ENCODE measurements at regions not wholly inside any gene's neighbourhood (a gene's known extent, or its start where the extent isn't known, plus 50 kb on each side); places are given as distances from the start of the nearest gene placed in this dataset.

DNA sequence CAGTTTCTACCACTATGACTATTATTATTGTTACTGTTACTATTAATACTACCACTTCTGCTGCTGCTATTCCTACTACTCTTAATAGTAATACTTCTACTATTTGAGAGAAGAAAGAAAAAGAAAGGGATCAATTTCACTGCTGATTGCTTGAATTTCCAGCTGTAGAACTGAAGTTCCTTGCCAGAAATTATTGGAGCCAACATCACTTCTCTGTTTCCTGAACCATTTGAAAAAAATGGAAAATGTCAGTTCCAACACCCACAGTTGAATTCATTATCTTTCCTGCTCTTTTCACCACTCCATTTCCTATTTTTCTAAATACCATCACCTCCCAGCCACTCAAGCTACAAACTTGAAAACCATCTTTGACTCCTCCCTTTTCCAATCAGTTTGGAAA is 54.1 kb upstream of the PIK3C2G start:
- no peak for DNase-seq (ENCODE audit: low spot score)

DNA sequence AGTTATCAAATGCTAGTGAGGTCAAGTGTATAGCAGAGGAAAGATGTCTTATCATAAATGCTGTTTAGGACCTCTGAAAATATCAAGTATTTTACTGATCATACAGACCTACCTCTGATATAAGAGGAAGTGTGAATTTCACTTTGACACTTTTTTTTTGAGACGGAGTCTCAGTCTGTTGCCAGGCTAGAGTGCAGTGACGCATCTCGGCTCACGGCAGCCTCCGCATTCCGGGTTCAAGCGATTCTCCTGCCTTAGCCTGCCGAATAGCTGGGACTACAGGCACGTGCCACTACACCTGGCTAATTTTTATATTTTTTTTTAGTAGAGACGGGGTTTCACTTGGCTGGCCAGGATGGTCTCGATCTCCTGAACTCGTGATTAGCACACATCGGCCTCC is 55.1 kb upstream of the PIK3C2G start:
- DNase-seq (ENCODE audit: low spot score) = no peak

DNA sequence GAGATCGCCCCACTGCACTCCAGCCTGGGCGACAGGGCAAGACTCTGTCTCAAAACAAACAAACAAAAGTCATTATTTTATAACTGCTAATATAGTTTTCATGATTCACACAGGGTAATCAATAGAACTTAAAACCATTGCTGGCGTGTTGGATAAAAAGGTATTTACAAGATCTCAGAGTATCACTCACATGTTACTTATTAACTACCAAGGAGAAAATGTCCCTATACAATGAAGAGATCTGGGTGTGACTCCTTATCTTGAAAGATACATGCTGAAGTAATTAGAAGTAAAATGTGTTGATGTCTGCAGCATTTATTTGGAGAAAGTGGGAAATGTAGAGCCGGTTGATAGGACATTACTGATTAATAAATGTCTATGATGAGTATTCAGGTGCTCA is 57.3 kb upstream of the PIK3C2G start:
- no peak for DNase-seq (ENCODE audit: low spot score)

DNA sequence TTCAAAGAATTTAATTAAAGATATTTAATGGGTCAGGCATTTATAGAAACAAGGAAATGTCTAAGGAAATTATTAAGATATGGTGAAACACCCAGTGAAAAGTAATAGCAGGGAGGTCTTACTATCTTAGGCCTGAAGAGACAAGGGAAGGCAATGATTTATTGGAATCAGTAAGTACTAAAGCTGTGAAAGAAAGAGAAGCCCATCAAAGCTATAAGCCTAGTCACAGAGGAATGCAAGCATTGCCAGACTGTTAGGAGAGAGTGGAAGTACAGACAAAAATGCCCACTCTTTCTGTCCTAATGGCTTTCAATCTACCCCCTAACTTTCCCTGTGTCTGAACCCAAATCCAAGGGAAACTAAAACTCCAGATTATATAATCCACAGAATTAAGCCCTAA is 69.2 kb upstream of the PIK3C2G start:
- no peak for DNase-seq (ENCODE audit: low spot score)

DNA sequence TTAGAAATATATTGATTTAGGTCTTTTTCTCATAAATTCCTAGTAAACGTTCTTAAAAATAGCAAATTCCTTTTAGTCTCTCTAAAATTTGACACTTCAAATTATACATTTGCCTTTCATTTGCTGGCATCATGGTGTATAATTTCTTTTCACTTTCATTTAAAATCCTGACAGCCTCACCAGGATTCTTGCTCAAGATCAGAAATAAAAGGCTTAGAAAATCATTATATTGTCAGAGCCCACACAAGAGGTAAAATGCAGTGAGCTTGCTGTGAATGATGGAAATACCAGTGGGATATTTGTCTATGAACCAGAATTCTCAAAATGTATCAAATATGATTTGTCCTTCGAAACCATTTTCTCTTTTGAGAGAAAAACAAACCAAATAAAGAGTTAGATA is 78.2 kb upstream of the PIK3C2G start:
- no peak for DNase-seq (ENCODE audit: low spot score)

DNA sequence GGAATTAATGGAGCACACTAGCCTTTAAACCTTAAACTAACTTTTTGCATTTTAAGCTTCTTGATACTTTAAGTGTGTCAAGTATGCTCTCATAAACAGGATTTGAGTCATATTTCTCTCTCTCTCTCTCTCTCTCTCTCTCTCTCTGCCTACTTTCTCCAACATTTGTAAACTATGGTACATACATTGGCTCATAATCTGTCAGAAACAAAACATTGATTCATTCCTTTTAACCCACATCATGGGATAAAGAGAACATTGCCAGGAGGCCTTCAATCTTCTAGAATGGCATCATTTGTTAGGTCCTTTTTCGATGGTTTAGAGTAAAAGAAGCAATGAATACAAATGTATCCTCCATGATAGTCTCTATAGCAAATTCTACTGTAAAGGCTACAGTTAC is 81.6 kb upstream of the RERGL start:
- no peak for DNase-seq (ENCODE audit: low spot score)

DNA sequence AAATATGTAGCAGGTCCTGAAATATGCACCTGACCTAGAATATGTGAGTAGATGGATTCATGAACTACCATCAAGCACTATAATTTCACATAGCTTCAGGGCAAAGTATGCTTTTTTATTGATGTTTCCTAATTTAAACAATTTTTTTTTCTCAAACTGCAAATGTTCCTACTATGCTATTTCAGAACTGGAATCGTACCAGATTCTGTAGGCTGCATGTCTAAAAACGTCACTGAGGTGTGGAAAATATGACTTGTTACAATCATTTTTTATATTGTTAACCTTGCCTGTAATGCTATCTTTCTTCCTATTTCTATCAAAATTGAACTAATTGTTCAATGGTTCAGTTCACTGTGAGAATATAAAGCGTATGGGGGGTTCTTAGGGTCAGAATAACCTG is 78.0 kb upstream of the RERGL start:
- DNase-seq (ENCODE audit: low spot score) = no peak

DNA sequence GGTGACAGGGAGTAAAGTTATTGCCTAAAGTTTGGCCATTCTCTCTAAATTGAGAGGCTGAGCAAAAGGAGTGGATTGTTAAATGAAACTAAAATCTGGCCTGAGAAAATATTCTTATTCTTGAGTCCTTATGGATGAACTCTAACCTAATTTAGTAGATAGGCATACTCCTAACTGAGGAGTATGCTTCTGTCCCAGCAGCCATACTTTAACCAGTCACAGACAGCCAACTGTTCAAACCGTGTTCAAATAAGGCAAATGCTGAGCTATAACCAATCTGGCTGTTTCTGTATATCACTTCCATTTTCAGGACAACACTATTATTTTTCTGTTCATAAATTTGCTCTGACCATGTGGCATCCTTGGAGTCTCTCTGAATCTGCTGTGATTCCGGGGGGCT is 75.9 kb upstream of the RERGL start:
- DNase-seq (ENCODE audit: low spot score) = no peak

DNA sequence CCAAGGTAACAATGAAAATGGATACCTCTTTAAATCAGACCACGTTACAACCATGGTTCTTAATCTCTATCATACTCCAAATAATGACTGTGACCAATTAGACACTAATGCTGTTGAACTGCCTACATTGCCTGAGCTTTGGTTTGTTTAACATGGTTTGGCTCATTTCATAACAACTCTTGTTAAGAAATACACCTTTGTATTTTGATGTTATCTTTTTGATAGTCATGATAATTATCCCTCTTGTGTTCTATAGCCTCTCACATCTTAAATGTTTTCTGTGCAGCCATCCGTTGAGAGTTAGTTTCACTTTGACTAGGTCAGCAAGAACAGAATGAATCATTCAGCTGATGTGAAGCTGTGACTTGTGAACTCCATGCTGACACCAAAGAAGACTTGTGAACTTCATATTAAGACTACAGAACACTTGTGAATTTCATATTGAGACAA is 75.5 kb upstream of the RERGL start:
- no peak for DNase-seq (ENCODE audit: low spot score)

DNA sequence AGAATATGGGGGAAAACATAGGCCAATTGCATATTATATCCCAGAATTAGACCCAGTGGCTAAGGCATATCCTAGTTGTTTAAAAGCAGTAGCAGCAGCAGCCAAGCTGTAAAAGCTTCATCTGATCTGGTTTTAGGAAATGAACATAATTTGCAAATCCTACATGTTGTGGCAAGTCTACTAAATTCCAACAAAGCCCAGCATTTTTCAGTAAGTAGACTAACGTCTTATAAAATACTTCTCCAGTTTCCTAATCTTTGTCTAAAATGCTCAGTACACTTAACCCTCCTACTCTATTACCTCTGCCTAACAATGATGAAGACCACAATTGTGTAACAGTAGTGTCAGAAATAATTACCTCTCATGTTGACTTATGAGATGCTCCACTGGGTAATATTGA is 70.9 kb upstream of the RERGL start:
- DNase-seq (ENCODE audit: low spot score) = no peak

DNA sequence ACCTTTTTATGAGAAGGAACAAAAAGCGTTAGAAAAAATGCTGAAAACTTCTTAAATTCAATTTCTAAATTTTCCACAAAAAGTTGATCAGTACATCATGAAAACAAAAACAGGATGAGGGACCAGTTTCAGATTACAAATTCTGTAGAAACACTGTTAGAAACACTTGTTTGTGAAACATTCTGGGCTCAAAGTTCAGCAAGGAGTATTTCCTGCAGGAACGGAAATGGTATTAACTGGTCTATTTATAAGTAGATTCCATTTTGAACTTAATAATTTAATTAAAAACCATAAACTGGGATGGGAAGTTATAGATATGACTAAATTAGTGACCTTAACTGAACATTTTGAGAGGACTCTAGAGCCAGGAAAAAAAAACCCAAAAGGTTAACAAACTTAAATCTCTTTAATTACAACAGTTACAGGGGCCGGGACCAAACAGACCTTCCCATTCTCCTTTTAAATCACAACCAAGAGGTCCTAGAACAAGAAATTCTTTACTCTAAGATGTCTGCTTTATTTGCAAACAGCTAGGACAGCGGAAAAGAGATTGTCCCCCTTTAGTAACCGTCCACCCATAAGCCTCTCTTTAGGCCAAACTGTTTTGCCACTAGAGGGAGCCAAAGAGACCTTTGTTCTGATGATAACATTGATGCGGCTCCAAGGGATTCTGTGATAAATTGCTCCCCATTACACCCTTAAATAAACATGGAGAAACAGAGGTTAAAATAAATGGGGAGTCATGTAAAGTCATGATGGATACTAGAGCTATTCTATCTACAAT is 69.0 kb upstream of the RERGL start:
- DNase-seq (ENCODE audit: low spot score) = peak; percentile 11

DNA sequence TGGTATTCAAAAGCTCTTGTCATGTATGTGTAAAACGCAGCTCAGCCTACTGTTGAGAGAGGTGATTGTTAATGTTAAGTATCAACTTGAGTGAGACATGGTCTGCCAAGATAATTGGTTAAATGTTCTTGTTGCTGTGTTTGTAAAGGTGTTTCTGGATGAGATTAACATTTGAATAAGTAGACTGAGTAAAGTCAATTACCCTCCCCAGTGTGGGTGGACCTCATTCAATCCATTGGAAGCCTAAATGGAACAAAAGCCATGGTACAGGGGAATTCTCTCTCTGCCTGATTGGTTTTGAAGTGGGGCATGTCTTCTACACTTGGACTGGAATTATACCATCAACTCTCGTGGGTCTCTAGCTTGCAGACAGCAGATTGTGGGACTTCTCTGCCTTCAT is 63.8 kb upstream of the RERGL start:
- no peak for DNase-seq (ENCODE audit: low spot score)

DNA sequence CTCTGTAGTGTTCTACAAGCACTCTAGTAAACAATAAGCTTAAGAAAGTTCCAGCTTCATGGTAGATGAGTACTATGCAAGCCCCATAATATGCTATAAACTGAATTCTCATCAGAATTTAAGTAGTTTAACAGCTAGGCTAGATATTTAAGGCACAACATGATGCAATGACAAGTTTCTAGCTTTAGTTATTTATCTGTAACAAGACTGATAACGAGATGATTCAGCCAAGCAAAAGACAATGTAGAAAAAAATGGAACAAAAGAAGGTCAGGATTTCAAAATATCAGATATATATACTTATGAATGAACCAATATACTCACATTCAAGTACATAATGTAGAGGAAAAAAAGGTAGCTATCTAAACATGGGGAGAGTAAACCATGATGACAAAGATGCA is 61.0 kb upstream of the RERGL start:
- no peak for DNase-seq (ENCODE audit: low spot score)

DNA sequence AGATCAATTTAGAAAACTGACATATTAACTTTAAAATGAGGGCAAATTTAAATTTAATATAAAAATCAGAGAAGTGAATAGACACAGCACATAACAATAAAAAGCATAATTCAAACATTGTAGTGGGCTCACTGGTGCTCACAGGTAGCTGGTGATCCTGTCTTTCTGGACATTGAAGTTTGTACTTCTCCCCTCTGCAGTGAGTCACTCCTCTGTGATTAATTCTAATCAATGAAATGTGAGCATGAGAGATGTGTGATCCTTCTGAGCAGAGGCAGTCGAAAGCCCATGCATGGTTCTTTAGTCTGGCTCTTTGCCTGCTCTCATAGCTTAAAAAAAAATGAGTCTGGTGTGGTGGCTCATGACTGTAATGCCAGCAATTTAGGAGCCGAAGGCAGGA is 59.0 kb upstream of the RERGL start:
- DNase-seq (ENCODE audit: low spot score) = no peak

DNA sequence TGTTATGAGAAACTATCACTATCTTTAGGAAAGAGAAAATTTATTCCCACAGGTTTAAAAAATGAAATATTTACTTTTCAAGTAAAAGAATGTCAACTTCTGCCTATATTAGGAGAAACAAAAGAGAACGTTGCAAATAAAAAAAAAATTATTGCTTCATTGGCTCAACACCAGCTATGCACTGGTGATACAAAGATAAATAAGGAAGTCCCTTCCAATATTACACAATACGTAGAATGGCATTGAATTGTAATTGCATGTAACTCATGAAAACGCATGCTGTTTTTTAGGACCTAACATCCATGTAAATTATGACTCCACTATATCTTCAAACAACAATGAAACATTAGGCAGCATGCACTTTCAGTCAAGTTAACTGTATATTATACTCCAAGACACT is 56.4 kb upstream of the RERGL start:
- no peak for DNase-seq (ENCODE audit: low spot score)

DNA sequence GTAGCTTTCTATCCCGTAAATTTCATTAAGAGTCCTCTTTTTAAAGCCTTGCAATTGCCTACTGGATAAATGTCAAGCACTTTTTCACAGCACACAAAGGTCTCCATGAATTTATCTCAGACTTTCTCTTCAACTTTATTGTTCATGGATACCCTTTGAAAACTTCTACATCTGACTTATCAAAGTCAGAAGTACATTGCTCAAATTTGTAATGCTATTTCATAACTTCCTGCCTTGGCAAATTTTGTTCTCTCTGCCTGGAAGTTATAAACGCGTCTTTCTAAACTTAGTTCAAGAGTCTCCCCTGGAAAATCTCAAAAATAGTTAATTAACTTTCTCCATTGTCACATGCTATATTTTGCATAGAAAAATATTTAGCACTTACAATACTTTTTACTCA is 55.9 kb upstream of the RERGL start:
- no peak for DNase-seq (ENCODE audit: low spot score)

DNA sequence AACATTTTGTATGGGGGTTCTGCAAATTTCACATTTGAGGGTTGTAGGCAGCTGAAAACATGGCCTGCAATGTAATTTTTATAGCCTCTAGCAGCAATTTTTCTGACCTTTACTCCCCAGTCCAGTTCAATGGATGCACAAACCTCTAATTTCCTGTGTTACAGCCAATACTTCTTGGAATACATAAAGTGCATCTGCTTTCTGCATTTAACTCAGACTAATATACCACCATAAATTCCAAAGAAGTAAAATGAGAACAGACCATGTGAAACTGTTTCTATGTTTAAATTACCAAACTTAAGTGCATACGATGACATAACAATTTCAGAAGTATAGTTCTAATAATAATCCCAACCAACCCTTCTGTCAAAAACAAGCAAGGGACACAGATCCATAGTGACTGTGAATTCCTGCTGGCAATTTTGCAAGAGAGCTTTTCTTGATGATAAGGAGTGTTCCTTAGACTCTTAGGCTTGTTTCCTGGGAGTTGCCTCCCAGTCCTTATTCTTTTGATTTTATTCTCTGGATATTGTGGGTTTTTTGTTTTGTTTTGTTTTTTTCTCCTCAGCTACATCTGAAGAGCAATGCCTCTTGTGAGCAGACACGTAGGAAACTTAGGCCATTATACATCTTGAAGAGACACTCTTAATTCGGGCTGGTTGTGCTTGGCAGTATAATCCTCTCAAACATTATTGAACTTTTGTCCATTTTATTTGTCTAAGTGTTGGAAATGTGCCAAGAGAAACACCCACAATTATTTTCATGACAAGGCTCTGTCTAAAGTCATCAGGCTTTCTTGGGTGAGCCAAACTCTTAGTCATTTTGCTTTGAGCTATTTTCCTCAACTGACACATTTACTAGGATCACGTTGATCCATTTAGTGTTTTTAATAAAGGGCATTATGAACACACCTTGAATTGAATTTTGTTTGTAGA is 51.3 kb upstream of the RERGL start:
- DNase-seq (ENCODE audit: low spot score) = no peak

DNA sequence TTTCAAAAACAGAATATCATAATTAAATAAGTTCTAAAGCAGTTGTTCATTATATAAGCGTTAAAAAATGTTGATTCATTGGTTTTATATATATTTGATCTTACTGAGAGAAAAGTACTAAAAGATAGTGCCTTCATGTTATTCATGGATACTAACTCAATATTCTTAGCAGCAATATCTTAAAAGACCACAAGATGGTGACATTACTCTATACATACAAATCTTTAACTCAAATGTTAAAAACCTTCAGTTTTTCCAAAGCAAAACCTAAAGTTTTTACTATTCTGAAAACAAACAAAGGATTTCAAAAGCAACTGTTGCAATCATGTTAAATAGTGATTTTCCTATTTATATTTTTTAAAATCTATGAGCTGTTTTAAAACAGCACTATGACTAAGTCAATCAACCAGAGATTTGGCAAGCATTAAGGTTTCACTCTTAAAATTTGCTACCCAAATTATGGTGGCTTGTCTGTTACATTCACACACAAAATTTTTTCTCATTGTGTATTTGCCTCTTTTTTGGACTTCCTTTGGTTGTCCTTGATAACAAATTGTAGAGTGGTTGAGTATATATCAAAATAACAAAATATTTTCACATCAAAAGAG is 50.1 kb upstream of the RERGL start:
- DNase-seq (ENCODE audit: low spot score) = no peak
